ENCODE measurements at regions not wholly inside any gene's neighbourhood (a gene's known extent, or its start where the extent isn't known, plus 50 kb on each side); places are given as distances from the start of the nearest gene placed in this dataset.
A peak's percentile ranks its signal among the peaks of the same experiment; 100 is the strongest.

DNA sequence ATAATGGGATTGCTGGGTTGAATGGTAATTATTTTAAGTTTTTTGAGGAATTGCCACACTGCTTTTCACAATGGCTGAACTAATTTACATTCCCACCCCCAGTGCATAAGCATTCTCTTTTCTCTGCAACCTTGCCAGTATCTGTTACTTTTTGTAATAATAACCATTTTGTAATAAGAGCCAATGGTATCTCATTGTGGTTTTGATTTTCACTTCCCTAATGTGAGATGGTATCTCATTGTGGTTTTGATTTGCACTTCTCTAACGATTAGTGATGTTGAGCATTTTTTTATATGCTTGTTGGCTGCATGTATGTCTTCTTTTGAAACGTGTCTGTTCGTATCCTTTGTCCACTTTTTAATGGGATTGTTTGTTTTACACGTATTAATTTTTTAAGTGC, 213.1 kb upstream of the HDX start:
- DNase-seq (ENCODE audit: low read depth): no peak
- no peak overlapping the region for H3K4me3 ChIP-seq (ENCODE audit: low read length)
- TF ChIP-seq, protein P1, sequence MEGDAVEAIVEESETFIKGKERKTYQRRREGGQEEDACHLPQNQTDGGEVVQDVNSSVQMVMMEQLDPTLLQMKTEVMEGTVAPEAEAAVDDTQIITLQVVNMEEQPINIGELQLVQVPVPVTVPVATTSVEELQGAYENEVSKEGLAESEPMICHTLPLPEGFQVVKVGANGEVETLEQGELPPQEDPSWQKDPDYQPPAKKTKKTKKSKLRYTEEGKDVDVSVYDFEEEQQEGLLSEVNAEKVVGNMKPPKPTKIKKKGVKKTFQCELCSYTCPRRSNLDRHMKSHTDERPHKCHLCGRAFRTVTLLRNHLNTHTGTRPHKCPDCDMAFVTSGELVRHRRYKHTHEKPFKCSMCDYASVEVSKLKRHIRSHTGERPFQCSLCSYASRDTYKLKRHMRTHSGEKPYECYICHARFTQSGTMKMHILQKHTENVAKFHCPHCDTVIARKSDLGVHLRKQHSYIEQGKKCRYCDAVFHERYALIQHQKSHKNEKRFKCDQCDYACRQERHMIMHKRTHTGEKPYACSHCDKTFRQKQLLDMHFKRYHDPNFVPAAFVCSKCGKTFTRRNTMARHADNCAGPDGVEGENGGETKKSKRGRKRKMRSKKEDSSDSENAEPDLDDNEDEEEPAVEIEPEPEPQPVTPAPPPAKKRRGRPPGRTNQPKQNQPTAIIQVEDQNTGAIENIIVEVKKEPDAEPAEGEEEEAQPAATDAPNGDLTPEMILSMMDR (conservative IDR thresholded peaks at IDR 0.05; ENCODE audit: low read depth, low read length): no peak

DNA sequence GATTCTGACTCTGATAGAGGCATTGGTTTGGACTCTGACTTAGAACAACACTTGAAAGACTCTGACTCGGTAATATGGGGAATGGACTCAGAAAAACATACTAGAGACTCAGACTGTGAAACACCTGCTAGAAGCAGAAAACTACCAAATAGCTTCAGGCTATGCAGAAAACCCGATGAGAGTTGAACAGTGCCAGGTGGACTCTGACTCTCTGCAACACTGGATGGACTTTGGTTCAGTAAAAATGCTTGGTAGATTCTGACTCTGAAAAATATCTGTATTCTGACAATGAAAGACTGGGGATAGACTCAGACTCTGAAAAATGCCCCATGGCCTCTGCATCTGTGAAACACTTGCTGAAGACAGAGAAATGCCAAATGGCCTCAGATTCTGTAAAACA, 215.1 kb upstream of the HDX start:
- no peak overlapping the region for H3K4me3 ChIP-seq (ENCODE audit: low read length)
- no peak for DNase-seq (ENCODE audit: low read depth)
- TF ChIP-seq, protein P1 (conservative IDR thresholded peaks at IDR 0.05; ENCODE audit: low read depth, low read length): no peak

DNA sequence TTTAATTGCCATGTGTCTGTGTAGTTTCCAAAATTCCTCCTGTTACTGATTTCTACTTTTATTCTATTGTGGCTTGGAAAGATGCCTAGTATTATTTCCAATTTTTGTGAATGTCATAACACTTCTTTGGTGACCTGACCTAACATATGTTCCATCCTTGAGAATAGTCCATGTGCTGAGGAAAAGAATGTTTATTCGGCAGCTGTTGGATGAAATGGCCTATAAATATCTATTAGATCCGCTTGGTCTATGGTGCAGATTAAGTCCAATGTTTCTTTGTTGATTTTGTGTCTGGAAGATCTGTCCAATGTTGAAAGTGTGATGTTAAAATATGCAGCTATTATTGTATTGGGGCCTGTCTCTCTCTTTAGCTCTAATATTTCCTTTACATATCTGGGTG, 219.2 kb upstream of the HDX start:
- no peak overlapping the region for H3K4me3 ChIP-seq (ENCODE audit: low read length)
- TF ChIP-seq, protein P1 (conservative IDR thresholded peaks at IDR 0.05; ENCODE audit: low read depth, low read length): no peak
- DNase-seq (ENCODE audit: low read depth): no peak

DNA sequence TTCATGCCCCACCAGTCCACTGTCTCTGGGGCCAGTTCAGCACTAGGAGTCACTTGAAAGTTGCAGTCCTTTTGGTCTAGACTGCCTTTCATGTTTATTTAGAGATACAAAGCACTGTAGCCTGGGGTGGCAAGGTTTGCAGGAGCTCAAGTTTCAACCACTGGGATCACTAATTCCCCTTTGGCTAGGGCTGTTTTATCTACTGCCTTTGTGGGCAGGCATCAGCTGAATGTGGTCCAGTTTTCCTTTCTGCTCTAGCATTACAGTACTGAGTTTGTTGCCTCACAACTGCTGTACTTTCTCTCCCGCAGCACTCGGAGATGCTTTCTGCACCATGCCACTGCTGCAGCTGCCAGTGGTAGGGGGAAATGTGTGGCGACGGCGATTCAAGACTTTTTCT, 222.3 kb upstream of the HDX start:
- DNase-seq (ENCODE audit: low read depth): no peak
- TF ChIP-seq, protein P1 (conservative IDR thresholded peaks at IDR 0.05; ENCODE audit: low read depth, low read length): no peak
- H3K4me3 ChIP-seq (ENCODE audit: low read length): no peak overlapping the region

DNA sequence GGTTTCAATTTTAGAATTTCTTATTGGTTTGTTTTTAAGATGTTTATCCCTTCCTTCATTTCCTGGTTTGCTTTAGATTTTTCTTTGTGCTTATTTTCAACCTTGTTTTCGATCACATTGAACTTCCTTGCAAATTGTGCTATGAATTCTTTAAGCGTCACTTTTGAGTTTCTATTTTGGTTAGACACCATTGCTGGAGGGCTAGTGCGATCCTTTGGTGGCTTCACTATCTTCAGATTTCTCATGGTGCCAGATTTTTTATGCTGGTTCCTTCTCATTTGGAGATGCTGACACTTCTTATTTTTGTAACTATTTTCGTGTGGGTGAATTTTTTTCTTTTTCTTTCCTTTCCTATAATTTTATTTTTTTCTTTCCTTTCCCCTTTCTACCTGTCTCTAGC, 227.2 kb upstream of the HDX start:
- DNase-seq (ENCODE audit: low read depth): no peak
- TF ChIP-seq, protein P1 (conservative IDR thresholded peaks at IDR 0.05; ENCODE audit: low read depth, low read length): no peak
- H3K4me3 ChIP-seq (ENCODE audit: low read length): no peak overlapping the region

DNA sequence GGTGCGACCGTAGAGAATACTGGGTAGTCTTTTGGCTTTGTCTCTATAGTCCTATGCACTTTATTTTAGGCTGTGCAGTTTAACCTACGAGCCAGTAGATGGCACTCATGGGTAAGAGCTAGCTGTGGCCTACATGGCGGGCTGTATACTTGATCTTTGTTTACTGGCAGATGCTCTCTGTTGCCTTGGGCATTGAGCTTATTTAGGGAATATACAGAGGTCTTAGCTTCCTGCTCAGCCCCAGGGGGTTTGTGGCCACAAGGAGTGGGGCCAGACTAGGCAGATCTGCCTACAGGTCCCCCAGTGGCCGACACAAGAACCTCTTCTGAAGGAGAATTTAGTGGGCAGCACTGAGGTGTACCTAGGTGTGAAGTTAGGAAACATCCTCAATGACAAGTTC, 227.6 kb upstream of the HDX start:
- DNase-seq (ENCODE audit: low read depth): no peak
- TF ChIP-seq, protein P1 (conservative IDR thresholded peaks at IDR 0.05; ENCODE audit: low read depth, low read length): peak; percentile 83
- H3K4me3 ChIP-seq (ENCODE audit: low read length): no peak overlapping the region

DNA sequence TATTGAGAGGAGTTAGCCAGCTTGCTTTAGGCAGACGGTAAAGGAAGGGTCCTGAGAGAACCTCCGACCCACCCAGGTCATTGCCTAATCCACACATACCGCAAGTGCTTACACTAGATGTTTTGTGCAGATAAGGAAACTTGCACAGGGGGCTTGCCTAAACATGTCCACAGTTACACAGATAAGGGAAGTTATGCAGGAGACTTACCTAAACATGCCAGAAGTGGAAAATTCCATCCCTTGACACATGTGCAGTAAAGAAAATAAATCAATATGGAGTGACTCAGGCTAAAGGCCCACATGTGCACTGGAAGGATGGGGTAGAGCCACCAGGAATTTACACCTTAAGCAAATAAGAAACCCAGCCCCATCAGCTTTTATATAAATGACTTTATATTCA, 232.8 kb upstream of the HDX start:
- no peak for DNase-seq (ENCODE audit: low read depth)
- TF ChIP-seq, protein P1 (conservative IDR thresholded peaks at IDR 0.05; ENCODE audit: low read depth, low read length): no peak
- no peak overlapping the region for H3K4me3 ChIP-seq (ENCODE audit: low read length)
